H9 (cell line): ENCODE measurements at regions not wholly inside any gene's neighbourhood (a gene's known extent, or its start where the extent isn't known, plus 50 kb on each side); places are given as distances from the start of the nearest gene placed in this dataset.

Source experiments
- DNase-seq: peaks from one replicate; pipeline ENCODE4 v3.0.0-alpha.2; 2017
- H2AFZ ChIP-seq: one replicate; pipeline ENCODE4 v1.6.1; 2013; ENCODE audit warnings: mild to moderate bottlenecking, low read length, control low read depth, moderate library complexity
- H2AK5ac ChIP-seq: 2 replicates; pipeline ENCODE4 v1.6.1; 2013; ENCODE audit warnings: low read length, control low read depth, mixed read lengths; ENCODE audit not compliant: insufficient read length
- H2BK120ac ChIP-seq: one replicate; pipeline ENCODE4 v1.6.1; 2013; ENCODE audit warnings: low read depth, mild to moderate bottlenecking, low read length, control low read depth, inconsistent platforms; ENCODE audit not compliant: poor library complexity, severe bottlenecking
- H2BK12ac ChIP-seq: 2 replicates; pipeline ENCODE4 v1.6.1; 2013; ENCODE audit warnings: low read length, control low read depth, mixed read lengths, low read depth; ENCODE audit not compliant: insufficient read length
- H2BK15ac ChIP-seq: 2 replicates; pipeline ENCODE4 v1.6.1; 2013; ENCODE audit warnings: low read depth, low read length, control low read depth
- H2BK20ac ChIP-seq: one replicate; pipeline ENCODE4 v1.6.1; 2013; ENCODE audit warnings: low read depth, mild to moderate bottlenecking, low read length, control low read depth, inconsistent platforms; ENCODE audit not compliant: poor library complexity, severe bottlenecking
- H2BK5ac ChIP-seq: 2 replicates; pipeline ENCODE4 v1.6.1; 2013; ENCODE audit warnings: low read length, control low read depth, mixed read lengths; ENCODE audit not compliant: insufficient read length
- H3K14ac ChIP-seq: 2 replicates; pipeline ENCODE4 v1.6.1; 2013; ENCODE audit warnings: low read length, control low read depth; ENCODE audit not compliant: insufficient read depth
- H3K18ac ChIP-seq: 2 replicates; pipeline ENCODE4 v1.6.1; 2013; ENCODE audit warnings: low read depth, mild to moderate bottlenecking, mixed read lengths, low read length, control low read depth; ENCODE audit not compliant: insufficient read length
- H3K23ac ChIP-seq: 2 replicates; pipeline ENCODE4 v1.6.1; 2013; ENCODE audit warnings: low read length, control low read depth, mixed read lengths, low read depth; ENCODE audit not compliant: insufficient read length
- H3K23me2 ChIP-seq: 2 replicates; pipeline ENCODE4 v1.6.1; 2013; ENCODE audit warnings: low read depth, mild to moderate bottlenecking, mixed read lengths, low read length, control low read depth; ENCODE audit not compliant: insufficient read length, poor library complexity, severe bottlenecking
- H3K27ac ChIP-seq: 2 replicates; pipeline ENCODE4 v1.5.1; 2013; ENCODE audit warnings: low read length, control low read depth, mixed read lengths, low read depth; ENCODE audit not compliant: insufficient read length
- H3K27me3 ChIP-seq: 2 replicates; pipeline ENCODE4 v1.6.1; 2013; ENCODE audit warnings: low read length, control low read depth, inconsistent platforms; ENCODE audit not compliant: insufficient read depth
- H3K4ac ChIP-seq: 2 replicates; pipeline ENCODE4 v1.6.1; 2013; ENCODE audit warnings: low read depth, mild to moderate bottlenecking, control low read depth, inconsistent platforms, low read length, moderate library complexity
- H3K4me1 ChIP-seq: 2 replicates; pipeline ENCODE4 v1.6.1; 2013; ENCODE audit warnings: low read length, control low read depth, inconsistent platforms; ENCODE audit not compliant: insufficient read depth
- H3K4me2 ChIP-seq: 2 replicates; pipeline ENCODE4 v1.6.1; 2013; ENCODE audit warnings: low read length, control low read depth, mixed read lengths; ENCODE audit not compliant: insufficient read length, insufficient read depth
- H3K56ac ChIP-seq: 2 replicates; pipeline ENCODE4 v1.6.1; 2013; ENCODE audit warnings: low read depth, mild to moderate bottlenecking, mixed read lengths, low read length, control low read depth; ENCODE audit not compliant: insufficient read length
- H3K79me1 ChIP-seq: 2 replicates; pipeline ENCODE4 v1.6.1; 2013; ENCODE audit warnings: low read depth, mild to moderate bottlenecking, moderate library complexity, low read length, control low read depth, inconsistent platforms; ENCODE audit not compliant: insufficient read depth, poor library complexity, severe bottlenecking
- H3K79me2 ChIP-seq: 2 replicates; pipeline ENCODE4 v1.6.1; 2013; ENCODE audit warnings: low read length, control low read depth, inconsistent platforms; ENCODE audit not compliant: insufficient read depth
- H3K9ac ChIP-seq: 2 replicates; pipeline ENCODE4 v1.6.1; 2013; ENCODE audit warnings: low read length, control low read depth, mixed read lengths; ENCODE audit not compliant: insufficient read length; ENCODE audit errors: extremely low read depth
- H3K9me3 ChIP-seq: one replicate; pipeline ENCODE4 v1.6.1; 2013; ENCODE audit warnings: low read depth, low read length, inconsistent platforms; ENCODE audit not compliant: control insufficient read depth
- H3T11ph ChIP-seq: one replicate; pipeline ENCODE4 v1.6.1; 2013; ENCODE audit warnings: mild to moderate bottlenecking, low read length, control low read depth, inconsistent platforms
- H4K20me1 ChIP-seq: one replicate; pipeline ENCODE4 v1.6.1; 2013; ENCODE audit not compliant: control insufficient read depth, insufficient read length, insufficient read depth
- H4K5ac ChIP-seq: 2 replicates; pipeline ENCODE4 v1.6.1; 2013; ENCODE audit warnings: low read depth, mild to moderate bottlenecking, mixed read lengths, low read length, control low read depth; ENCODE audit not compliant: insufficient read length
- H4K8ac ChIP-seq: replicated peaks from 2 replicates; pipeline ENCODE4 v1.6.1; 2013; ENCODE audit warnings: low read length, control low read depth, mixed read lengths, low read depth; ENCODE audit not compliant: insufficient read length
- H4K91ac ChIP-seq: 2 replicates; pipeline ENCODE4 v1.6.1; 2013; ENCODE audit warnings: low read depth, mild to moderate bottlenecking, moderate library complexity, mixed read lengths, low read length, control low read depth; ENCODE audit not compliant: insufficient read length
- H3K27ac Mint-ChIP-seq, 3 experiments: 2 replicates in 2 of 3; 3 replicates in 1 of 3; pipeline ENCODE4 v1.8.0; 2020 to 2021; ENCODE audit warnings: mixed read lengths in 3 of 3, mild to moderate bottlenecking in 1 of 3, moderate library complexity in 1 of 3
- H3K27me3 Mint-ChIP-seq: 2 replicates; pipeline ENCODE4 v1.8.0; 2021; ENCODE audit warnings: low read depth, mild to moderate bottlenecking, moderate library complexity, mixed read lengths
- H3K36me3 Mint-ChIP-seq, 3 experiments: 2 replicates in 2 of 3; 3 replicates in 1 of 3; pipeline ENCODE4 v1.8.0; 2020 to 2021; ENCODE audit warnings: low read depth in 3 of 3, mixed read lengths in 3 of 3; ENCODE audit not compliant: insufficient read depth in 1 of 3
- H3K4me1 Mint-ChIP-seq, 2 experiments: 2 replicates each; pipeline ENCODE4 v1.8.0; 2020; ENCODE audit warnings: mixed read lengths in 2 of 2
- H3K4me3 Mint-ChIP-seq, 2 experiments: 2 replicates in 1 of 2; 3 replicates in 1 of 2; pipeline ENCODE4 v1.8.0; 2020 to 2021; ENCODE audit warnings: mild to moderate bottlenecking in 2 of 2, mixed read lengths in 2 of 2, moderate library complexity in 1 of 2
- H3K9me3 Mint-ChIP-seq, 2 experiments: 2 replicates in 1 of 2; 3 replicates in 1 of 2; pipeline ENCODE4 v1.8.0; 2020; ENCODE audit warnings: mild to moderate bottlenecking in 2 of 2, mixed read lengths in 2 of 2, moderate library complexity in 1 of 2
- WGBS: extraction: QIAGEN DNeasy Blood & Tissue Kit; methylation state at CpG from one replicate; pipeline ENCODE4 v1.1.7; 2013; ENCODE audit warnings: missing lambda C conversion rate, low lambda C conversion rate, mixed read lengths; ENCODE audit not compliant: insufficient read length; ENCODE audit errors: extremely low coverage; 5-methylcytosine and 5-hydroxymethylcytosine counted together
- TF ChIP-seq, protein P1 (sequence below): fragments of 200-600 bp; sonication (generic); conservative IDR thresholded peaks from 3 replicates; pipeline ENCODE4 v1.8.0; 2021; ENCODE audit warnings: antibody characterized with exemption, mild to moderate bottlenecking

DNA sequence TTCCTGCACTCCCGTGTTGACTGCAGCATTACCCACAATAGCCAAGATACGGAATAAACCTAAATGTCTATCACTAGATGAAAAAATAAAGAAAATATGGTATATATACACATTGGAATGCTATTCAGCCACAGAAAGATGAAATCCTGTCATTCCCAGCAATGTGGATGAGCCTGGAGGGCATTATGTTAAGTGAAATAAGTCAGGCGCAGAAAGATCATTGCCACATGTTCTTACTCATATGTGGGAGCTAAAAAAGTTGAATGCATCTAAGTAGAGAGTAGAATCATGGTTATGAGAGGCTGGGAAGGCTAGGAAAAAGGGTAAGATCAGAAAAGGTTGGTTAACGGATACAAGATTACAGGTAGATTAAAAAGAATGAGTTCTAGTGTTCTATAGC, 219.1 kb upstream of the MKI67 start:
- no peaks in the 10 kb centered on the region for H3K9me3 ChIP-seq
- H4K91ac ChIP-seq, result no peak overlapping the region
- no peaks in the 10 kb centered on the region for H3K79me2 ChIP-seq
- H2BK20ac ChIP-seq, result no peak overlapping the region
- H3K14ac ChIP-seq, result no peak overlapping the region
- Mint-ChIP-seq H3K4me1 (no peaks in the 10 kb centered on the region; a peak in 1 of 4 replicates), H3K36me3 (no peaks in the 10 kb centered on the region), H3K4me3 (no peak overlapping the region), H3K27ac (no peak overlapping the region), H3K27me3 (no peaks in the 10 kb centered on the region; the same call in 1 of the 2 replicates), H3K9me3 (no peaks in the 10 kb centered on the region)
- H2BK120ac ChIP-seq, result no peak overlapping the region
- H3K23me2 ChIP-seq, result no peaks in the 10 kb centered on the region
- H3K4me1 ChIP-seq, result no peaks in the 10 kb centered on the region
- no peak overlapping the region for H2BK12ac ChIP-seq
- H3K4me2 ChIP-seq, result no peak overlapping the region
- H3K23ac ChIP-seq, result no peak overlapping the region
- H2AFZ ChIP-seq, result no peak overlapping the region
- no peaks in the 10 kb centered on the region for H3K27me3 ChIP-seq
- H2BK15ac ChIP-seq, result no peak overlapping the region
- no peak overlapping the region for H3K9ac ChIP-seq
- TF ChIP-seq, protein P1, sequence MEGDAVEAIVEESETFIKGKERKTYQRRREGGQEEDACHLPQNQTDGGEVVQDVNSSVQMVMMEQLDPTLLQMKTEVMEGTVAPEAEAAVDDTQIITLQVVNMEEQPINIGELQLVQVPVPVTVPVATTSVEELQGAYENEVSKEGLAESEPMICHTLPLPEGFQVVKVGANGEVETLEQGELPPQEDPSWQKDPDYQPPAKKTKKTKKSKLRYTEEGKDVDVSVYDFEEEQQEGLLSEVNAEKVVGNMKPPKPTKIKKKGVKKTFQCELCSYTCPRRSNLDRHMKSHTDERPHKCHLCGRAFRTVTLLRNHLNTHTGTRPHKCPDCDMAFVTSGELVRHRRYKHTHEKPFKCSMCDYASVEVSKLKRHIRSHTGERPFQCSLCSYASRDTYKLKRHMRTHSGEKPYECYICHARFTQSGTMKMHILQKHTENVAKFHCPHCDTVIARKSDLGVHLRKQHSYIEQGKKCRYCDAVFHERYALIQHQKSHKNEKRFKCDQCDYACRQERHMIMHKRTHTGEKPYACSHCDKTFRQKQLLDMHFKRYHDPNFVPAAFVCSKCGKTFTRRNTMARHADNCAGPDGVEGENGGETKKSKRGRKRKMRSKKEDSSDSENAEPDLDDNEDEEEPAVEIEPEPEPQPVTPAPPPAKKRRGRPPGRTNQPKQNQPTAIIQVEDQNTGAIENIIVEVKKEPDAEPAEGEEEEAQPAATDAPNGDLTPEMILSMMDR, result no peak
- no peak for DNase-seq
- no peaks in the 10 kb centered on the region for H3K79me1 ChIP-seq
- no peak overlapping the region for H2AK5ac ChIP-seq
- no peak overlapping the region for H3K27ac ChIP-seq
- no peak overlapping the region for H3K18ac ChIP-seq
- no peak overlapping the region for H3K4ac ChIP-seq
- H4K8ac ChIP-seq, result no peak overlapping the region
- no peak overlapping the region for H2BK5ac ChIP-seq
- H3K56ac ChIP-seq, result no peak overlapping the region
- H4K20me1 ChIP-seq, result no peaks in the 10 kb centered on the region
- H4K5ac ChIP-seq, result no peak overlapping the region
- no CpG with 5 or more reads among the region's 4 CpGs for WGBS
- no peak overlapping the region for H3T11ph ChIP-seq
